ENCODE measurements at regions not wholly inside any gene's neighbourhood (a gene's known extent, or its start where the extent isn't known, plus 50 kb on each side); places are given as distances from the start of the nearest gene placed in this dataset.
"Not testable (repeated sequence)": the region's sequence is repeated elsewhere in the genome, so short reads cannot be mapped to it uniquely, and the experiment has no call there.

DNA sequence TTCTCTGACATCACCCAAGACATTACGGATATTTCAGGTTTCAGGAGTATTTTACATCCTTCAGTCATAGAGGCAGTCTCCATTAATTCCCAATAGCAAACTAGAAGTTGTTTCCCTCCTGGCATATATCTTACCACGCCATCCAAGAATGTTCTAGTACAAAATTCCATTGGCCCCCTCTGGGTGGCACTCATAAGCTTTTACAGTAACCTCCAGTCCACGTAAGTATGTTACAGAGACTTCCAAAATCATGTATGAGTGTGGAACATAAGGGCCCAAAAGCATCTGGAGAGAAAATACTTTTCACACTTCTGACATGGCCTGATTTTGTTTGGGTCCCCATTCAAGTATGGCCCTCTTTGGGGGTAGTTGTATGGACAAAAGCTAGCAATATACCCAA, 58.1 kb upstream of the DHRS4 start:
- Mint-ChIP-seq H3K27me3 (peaks cover 16% of the 10 kb centered on the region), H3K4me1 (no peaks in the 10 kb centered on the region), H3K36me3 (ENCODE audit: insufficient read depth) (no peaks in the 10 kb centered on the region), H3K4me3 (no peak overlapping the region), H3K27ac (ENCODE audit: low read depth) (no peak overlapping the region), H3K9me3 (no peaks in the 10 kb centered on the region)
- DNase-seq (ENCODE audit: low spot score in 2 of 2) (no peak), ATAC-seq (replicated peaks; ENCODE audit: extremely low read depth, poor library complexity, severe bottlenecking) (no peak)

DNA sequence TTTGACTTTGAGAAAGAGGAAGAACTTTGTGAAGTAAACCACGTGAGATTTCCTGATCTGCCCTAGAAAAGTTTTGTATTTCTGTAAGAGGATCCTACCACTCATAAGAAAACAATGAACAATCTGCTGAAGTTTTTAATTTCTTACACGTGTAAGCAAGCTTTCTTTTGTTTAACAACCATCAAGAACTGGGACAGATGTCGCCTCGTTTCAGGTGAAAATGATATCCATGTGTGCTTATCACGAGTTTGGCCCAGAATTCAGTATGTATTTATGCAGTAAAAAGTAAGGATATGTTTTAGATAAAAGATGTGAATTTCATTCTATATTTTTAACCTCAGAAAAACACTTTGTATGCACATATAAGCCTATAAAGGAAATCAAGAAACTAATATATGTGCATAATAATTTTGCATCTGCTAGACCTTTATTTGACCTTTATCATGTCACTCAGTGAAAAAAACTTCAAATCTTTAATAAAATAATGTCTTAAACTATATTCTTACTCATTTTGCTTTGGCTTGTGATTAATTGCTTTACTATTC, 56.9 kb upstream of the DHRS4 start:
- no peaks in the 10 kb centered on the region for H3K9me3 Mint-ChIP-seq
- H3K4me3 Mint-ChIP-seq = no peak overlapping the region
- no peaks in the 10 kb centered on the region for H3K36me3 Mint-ChIP-seq (ENCODE audit: insufficient read depth)
- H3K27ac Mint-ChIP-seq (ENCODE audit: low read depth) = no peak overlapping the region
- no peak for DNase-seq (ENCODE audit: low spot score in 2 of 2)
- H3K4me1 Mint-ChIP-seq = no peaks in the 10 kb centered on the region
- peaks cover 25% of the 10 kb centered on the region for H3K27me3 Mint-ChIP-seq
- no peak for ATAC-seq (replicated peaks; ENCODE audit: extremely low read depth, poor library complexity, severe bottlenecking)

DNA sequence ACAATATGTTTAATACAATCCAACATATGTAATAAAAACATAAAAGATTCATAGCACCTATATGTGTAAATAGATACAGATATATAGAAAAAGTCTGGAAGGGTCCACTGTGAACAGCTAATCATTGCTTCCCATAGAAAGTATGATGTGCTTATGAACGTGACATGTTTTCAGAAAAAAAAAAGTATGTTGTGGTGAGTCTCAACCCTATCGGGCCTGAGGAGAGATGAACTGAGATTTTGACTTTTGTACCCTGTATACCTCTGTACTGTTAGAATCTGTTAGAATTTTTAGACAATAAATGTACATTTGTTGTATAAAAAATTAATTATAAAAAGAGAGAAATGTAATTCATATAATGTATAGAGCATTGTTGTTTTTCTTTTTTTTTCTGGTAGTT, 56.3 kb upstream of the DHRS4 start:
- H3K4me3 Mint-ChIP-seq; H3K9me3 Mint-ChIP-seq; H3K27ac Mint-ChIP-seq (ENCODE audit: low read depth); ATAC-seq (replicated peaks; ENCODE audit: extremely low read depth, poor library complexity, severe bottlenecking); H3K4me1 Mint-ChIP-seq; H3K36me3 Mint-ChIP-seq (ENCODE audit: insufficient read depth); DNase-seq (ENCODE audit: low spot score in 2 of 2): not testable (repeated sequence)
- peaks cover 25% of the 10 kb centered on the region for H3K27me3 Mint-ChIP-seq

DNA sequence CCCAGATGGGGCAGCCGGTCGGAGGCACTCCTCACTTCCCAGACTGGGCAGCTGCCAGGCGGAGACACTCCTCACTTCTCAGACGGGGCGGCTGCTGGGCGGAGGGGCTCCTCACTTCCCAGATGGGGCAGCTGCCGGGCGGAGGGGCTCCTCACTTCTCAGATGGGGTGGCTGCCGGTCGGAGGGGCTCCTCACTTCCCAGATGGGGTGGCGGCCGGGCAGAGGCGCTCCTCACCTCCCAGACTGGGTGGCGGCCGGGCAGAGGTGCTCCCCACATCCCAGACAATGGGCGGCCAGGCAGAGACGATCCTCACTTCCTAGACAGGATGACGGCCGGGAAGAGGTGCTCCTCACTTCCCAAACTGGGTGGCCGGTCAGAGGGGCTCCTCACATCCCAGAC, 55.2 kb upstream of the DHRS4 start:
- not testable (repeated sequence) for H3K9me3 Mint-ChIP-seq; H3K4me1 Mint-ChIP-seq; H3K36me3 Mint-ChIP-seq (ENCODE audit: insufficient read depth); DNase-seq (ENCODE audit: low spot score in 2 of 2); ATAC-seq (replicated peaks; ENCODE audit: extremely low read depth, poor library complexity, severe bottlenecking); H3K27ac Mint-ChIP-seq (ENCODE audit: low read depth); H3K4me3 Mint-ChIP-seq
- H3K27me3 Mint-ChIP-seq = peaks cover 25% of the 10 kb centered on the region

DNA sequence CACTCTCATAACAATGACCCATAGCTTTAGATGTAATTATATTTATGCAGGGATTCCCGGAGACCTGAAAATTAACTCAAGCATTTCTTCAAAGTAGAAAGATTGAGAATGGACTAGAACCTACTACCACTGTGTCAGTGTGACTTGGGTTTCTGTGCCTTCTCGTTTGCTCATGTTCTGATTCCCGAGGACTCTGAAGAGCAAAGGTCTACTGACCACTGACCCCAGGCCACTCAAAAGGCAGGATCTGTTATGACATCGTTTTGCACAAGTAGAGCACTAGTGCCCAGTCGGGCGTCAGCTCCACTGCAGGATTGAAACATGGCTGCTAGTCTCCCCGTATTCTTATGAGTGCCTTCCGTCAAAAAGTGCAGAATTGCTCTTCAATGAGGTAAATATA, 53.8 kb upstream of the DHRS4 start:
- H3K27ac Mint-ChIP-seq (ENCODE audit: low read depth) = no peak overlapping the region
- no peaks in the 10 kb centered on the region for H3K4me1 Mint-ChIP-seq
- H3K4me3 Mint-ChIP-seq = no peak overlapping the region
- peaks cover 31% of the 10 kb centered on the region for H3K27me3 Mint-ChIP-seq
- H3K9me3 Mint-ChIP-seq = no peaks in the 10 kb centered on the region
- no peak for ATAC-seq (replicated peaks; ENCODE audit: extremely low read depth, poor library complexity, severe bottlenecking)
- H3K36me3 Mint-ChIP-seq (ENCODE audit: insufficient read depth) = no peaks in the 10 kb centered on the region
- no peak for DNase-seq (ENCODE audit: low spot score in 2 of 2)

DNA sequence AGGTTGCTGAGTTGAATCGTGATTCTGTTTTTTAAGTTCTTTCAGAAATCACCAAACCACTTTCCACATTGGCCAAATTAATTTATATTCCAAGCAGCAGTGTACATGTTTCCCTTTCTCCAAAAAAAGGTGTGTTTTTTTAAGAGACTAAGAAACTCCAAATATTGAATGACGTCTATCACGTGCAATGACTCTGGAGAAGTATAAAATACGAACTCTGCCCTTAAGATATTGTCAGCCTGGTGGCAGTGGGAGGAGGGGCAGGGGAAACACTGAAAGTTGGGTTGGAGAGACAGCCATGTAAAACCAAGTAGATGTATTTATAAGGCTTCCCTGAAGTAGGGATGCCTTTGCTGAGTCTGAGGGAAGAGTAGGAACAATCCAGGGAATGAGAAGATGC, 50.1 kb upstream of the DHRS4 start:
- Mint-ChIP-seq H3K9me3 (no peaks in the 10 kb centered on the region), H3K4me3 (no peak overlapping the region), H3K4me1 (no peaks in the 10 kb centered on the region), H3K27ac (ENCODE audit: low read depth) (no peak overlapping the region), H3K36me3 (ENCODE audit: insufficient read depth) (no peaks in the 10 kb centered on the region), H3K27me3 (peaks cover 53% of the 10 kb centered on the region)
- no peak for DNase-seq (ENCODE audit: low spot score in 2 of 2)
- no peak for ATAC-seq (replicated peaks; ENCODE audit: extremely low read depth, poor library complexity, severe bottlenecking)

Measured in central memory CD8-positive, alpha-beta T cell (primary cell).